H9 (cell line): ENCODE measurements at regions not wholly inside any gene's neighbourhood (a gene's known extent, or its start where the extent isn't known, plus 50 kb on each side); places are given as distances from the start of the nearest gene placed in this dataset.
A peak's percentile ranks its signal among the peaks of the same experiment; 100 is the strongest.

Experiments used
- DNase-seq: peaks from one replicate; pipeline ENCODE4 v3.0.0-alpha.2; 2017
- H2AFZ ChIP-seq: one replicate; pipeline ENCODE4 v1.6.1; 2013; ENCODE audit warnings: mild to moderate bottlenecking, low read length, control low read depth, moderate library complexity
- H2AK5ac ChIP-seq: 2 replicates; pipeline ENCODE4 v1.6.1; 2013; ENCODE audit warnings: low read length, control low read depth, mixed read lengths; ENCODE audit not compliant: insufficient read length
- H2BK120ac ChIP-seq: one replicate; pipeline ENCODE4 v1.6.1; 2013; ENCODE audit warnings: low read depth, mild to moderate bottlenecking, low read length, control low read depth, inconsistent platforms; ENCODE audit not compliant: poor library complexity, severe bottlenecking
- H2BK12ac ChIP-seq: 2 replicates; pipeline ENCODE4 v1.6.1; 2013; ENCODE audit warnings: low read length, control low read depth, mixed read lengths, low read depth; ENCODE audit not compliant: insufficient read length
- H2BK15ac ChIP-seq: 2 replicates; pipeline ENCODE4 v1.6.1; 2013; ENCODE audit warnings: low read depth, low read length, control low read depth
- H2BK20ac ChIP-seq: one replicate; pipeline ENCODE4 v1.6.1; 2013; ENCODE audit warnings: low read depth, mild to moderate bottlenecking, low read length, control low read depth, inconsistent platforms; ENCODE audit not compliant: poor library complexity, severe bottlenecking
- H2BK5ac ChIP-seq: 2 replicates; pipeline ENCODE4 v1.6.1; 2013; ENCODE audit warnings: low read length, control low read depth, mixed read lengths; ENCODE audit not compliant: insufficient read length
- H3K14ac ChIP-seq: 2 replicates; pipeline ENCODE4 v1.6.1; 2013; ENCODE audit warnings: low read length, control low read depth; ENCODE audit not compliant: insufficient read depth
- H3K18ac ChIP-seq: 2 replicates; pipeline ENCODE4 v1.6.1; 2013; ENCODE audit warnings: low read depth, mild to moderate bottlenecking, mixed read lengths, low read length, control low read depth; ENCODE audit not compliant: insufficient read length
- H3K23ac ChIP-seq: 2 replicates; pipeline ENCODE4 v1.6.1; 2013; ENCODE audit warnings: low read length, control low read depth, mixed read lengths, low read depth; ENCODE audit not compliant: insufficient read length
- H3K23me2 ChIP-seq: 2 replicates; pipeline ENCODE4 v1.6.1; 2013; ENCODE audit warnings: low read depth, mild to moderate bottlenecking, mixed read lengths, low read length, control low read depth; ENCODE audit not compliant: insufficient read length, poor library complexity, severe bottlenecking
- H3K27ac ChIP-seq: 2 replicates; pipeline ENCODE4 v1.5.1; 2013; ENCODE audit warnings: low read length, control low read depth, mixed read lengths, low read depth; ENCODE audit not compliant: insufficient read length
- H3K27me3 ChIP-seq: 2 replicates; pipeline ENCODE4 v1.6.1; 2013; ENCODE audit warnings: low read length, control low read depth, inconsistent platforms; ENCODE audit not compliant: insufficient read depth
- H3K4ac ChIP-seq: 2 replicates; pipeline ENCODE4 v1.6.1; 2013; ENCODE audit warnings: low read depth, mild to moderate bottlenecking, control low read depth, inconsistent platforms, low read length, moderate library complexity
- H3K4me1 ChIP-seq: 2 replicates; pipeline ENCODE4 v1.6.1; 2013; ENCODE audit warnings: low read length, control low read depth, inconsistent platforms; ENCODE audit not compliant: insufficient read depth
- H3K4me2 ChIP-seq: 2 replicates; pipeline ENCODE4 v1.6.1; 2013; ENCODE audit warnings: low read length, control low read depth, mixed read lengths; ENCODE audit not compliant: insufficient read length, insufficient read depth
- H3K56ac ChIP-seq: 2 replicates; pipeline ENCODE4 v1.6.1; 2013; ENCODE audit warnings: low read depth, mild to moderate bottlenecking, mixed read lengths, low read length, control low read depth; ENCODE audit not compliant: insufficient read length
- H3K79me1 ChIP-seq: 2 replicates; pipeline ENCODE4 v1.6.1; 2013; ENCODE audit warnings: low read depth, mild to moderate bottlenecking, moderate library complexity, low read length, control low read depth, inconsistent platforms; ENCODE audit not compliant: insufficient read depth, poor library complexity, severe bottlenecking
- H3K79me2 ChIP-seq: 2 replicates; pipeline ENCODE4 v1.6.1; 2013; ENCODE audit warnings: low read length, control low read depth, inconsistent platforms; ENCODE audit not compliant: insufficient read depth
- H3K9ac ChIP-seq: 2 replicates; pipeline ENCODE4 v1.6.1; 2013; ENCODE audit warnings: low read length, control low read depth, mixed read lengths; ENCODE audit not compliant: insufficient read length; ENCODE audit errors: extremely low read depth
- H3K9me3 ChIP-seq: one replicate; pipeline ENCODE4 v1.6.1; 2013; ENCODE audit warnings: low read depth, low read length, inconsistent platforms; ENCODE audit not compliant: control insufficient read depth
- H3T11ph ChIP-seq: one replicate; pipeline ENCODE4 v1.6.1; 2013; ENCODE audit warnings: mild to moderate bottlenecking, low read length, control low read depth, inconsistent platforms
- H4K20me1 ChIP-seq: one replicate; pipeline ENCODE4 v1.6.1; 2013; ENCODE audit not compliant: control insufficient read depth, insufficient read length, insufficient read depth
- H4K5ac ChIP-seq: 2 replicates; pipeline ENCODE4 v1.6.1; 2013; ENCODE audit warnings: low read depth, mild to moderate bottlenecking, mixed read lengths, low read length, control low read depth; ENCODE audit not compliant: insufficient read length
- H4K8ac ChIP-seq: replicated peaks from 2 replicates; pipeline ENCODE4 v1.6.1; 2013; ENCODE audit warnings: low read length, control low read depth, mixed read lengths, low read depth; ENCODE audit not compliant: insufficient read length
- H4K91ac ChIP-seq: 2 replicates; pipeline ENCODE4 v1.6.1; 2013; ENCODE audit warnings: low read depth, mild to moderate bottlenecking, moderate library complexity, mixed read lengths, low read length, control low read depth; ENCODE audit not compliant: insufficient read length
- H3K27ac Mint-ChIP-seq, 3 experiments: 2 replicates in 2 of 3; 3 replicates in 1 of 3; pipeline ENCODE4 v1.8.0; 2020 to 2021; ENCODE audit warnings: mixed read lengths in 3 of 3, mild to moderate bottlenecking in 1 of 3, moderate library complexity in 1 of 3
- H3K27me3 Mint-ChIP-seq: 2 replicates; pipeline ENCODE4 v1.8.0; 2021; ENCODE audit warnings: low read depth, mild to moderate bottlenecking, moderate library complexity, mixed read lengths
- H3K36me3 Mint-ChIP-seq, 3 experiments: 2 replicates in 2 of 3; 3 replicates in 1 of 3; pipeline ENCODE4 v1.8.0; 2020 to 2021; ENCODE audit warnings: low read depth in 3 of 3, mixed read lengths in 3 of 3; ENCODE audit not compliant: insufficient read depth in 1 of 3
- H3K4me1 Mint-ChIP-seq, 2 experiments: 2 replicates each; pipeline ENCODE4 v1.8.0; 2020; ENCODE audit warnings: mixed read lengths in 2 of 2
- H3K4me3 Mint-ChIP-seq, 2 experiments: 2 replicates in 1 of 2; 3 replicates in 1 of 2; pipeline ENCODE4 v1.8.0; 2020 to 2021; ENCODE audit warnings: mild to moderate bottlenecking in 2 of 2, mixed read lengths in 2 of 2, moderate library complexity in 1 of 2
- H3K9me3 Mint-ChIP-seq, 2 experiments: 2 replicates in 1 of 2; 3 replicates in 1 of 2; pipeline ENCODE4 v1.8.0; 2020; ENCODE audit warnings: mild to moderate bottlenecking in 2 of 2, mixed read lengths in 2 of 2, moderate library complexity in 1 of 2
- CTCF ChIP-seq: fragments of 200-600 bp; sonication (generic); conservative IDR thresholded peaks from 3 replicates; pipeline ENCODE4 v1.8.0; 2021; ENCODE audit warnings: antibody characterized with exemption, mild to moderate bottlenecking
- WGBS: extraction: QIAGEN DNeasy Blood & Tissue Kit; methylation state at CpG from one replicate; pipeline ENCODE4 v1.1.7; 2013; ENCODE audit warnings: missing lambda C conversion rate, low lambda C conversion rate, mixed read lengths; ENCODE audit not compliant: insufficient read length; ENCODE audit errors: extremely low coverage; 5-methylcytosine and 5-hydroxymethylcytosine counted together

GRCh38 chr3:118813472-118813871 is 221.2 kb downstream of the IGSF11 start:
- H2AK5ac ChIP-seq = no peak overlapping the region
- Mint-ChIP-seq H3K27ac (peak overlapping the region in 1 of 3 experiments; percentile 55; a peak in 1 of 7 replicates), H3K4me1 (peaks cover 2 to 13% of the 10 kb centered on the region in 2 experiments), H3K4me3 (no peak overlapping the region; a peak in 1 of 5 replicates), H3K27me3 (no peaks in the 10 kb centered on the region), H3K9me3 (no peaks in the 10 kb centered on the region), H3K36me3 (no peaks in the 10 kb centered on the region)
- no peak overlapping the region for H3K9ac ChIP-seq
- H3K27ac ChIP-seq = no peak overlapping the region
- H3K14ac ChIP-seq = no peak overlapping the region
- no peaks in the 10 kb centered on the region for H3K79me2 ChIP-seq
- H4K91ac ChIP-seq = no peak overlapping the region
- no peak overlapping the region for H3K23ac ChIP-seq
- no peak overlapping the region for H3T11ph ChIP-seq
- H3K27me3 ChIP-seq = no peaks in the 10 kb centered on the region
- no peak overlapping the region for H4K5ac ChIP-seq
- no peaks in the 10 kb centered on the region for H3K9me3 ChIP-seq
- H3K56ac ChIP-seq = no peak overlapping the region
- H4K8ac ChIP-seq = no peak overlapping the region
- H2BK15ac ChIP-seq = no peak overlapping the region
- H2BK5ac ChIP-seq = no peak overlapping the region
- WGBS = no CpG with 5 or more reads among the region's 4 CpGs
- no peak overlapping the region for H2BK20ac ChIP-seq
- H3K23me2 ChIP-seq = no peaks in the 10 kb centered on the region
- DNase-seq = no peak
- H2BK12ac ChIP-seq = no peak overlapping the region
- no peak overlapping the region for H3K4ac ChIP-seq
- H2AFZ ChIP-seq = no peak overlapping the region
- no peak overlapping the region for H3K18ac ChIP-seq
- H3K4me1 ChIP-seq = no peaks in the 10 kb centered on the region
- H2BK120ac ChIP-seq = no peak overlapping the region
- TF ChIP-seq CTCF = no peak
- no peaks in the 10 kb centered on the region for H4K20me1 ChIP-seq
- H3K79me1 ChIP-seq = no peaks in the 10 kb centered on the region
- H3K4me2 ChIP-seq = no peak overlapping the region
